Activated T-cell treated with anti-CD3 and anti-CD28 coated beads, Interleukin-2, amount 50 U/mL, for 48 hours (primary cell): ENCODE measurements at regions not wholly inside any gene's neighbourhood (a gene's known extent, or its start where the extent isn't known, plus 50 kb on each side); places are given as distances from the start of the nearest gene placed in this dataset.

Source experiments
- DNase-seq, 2 experiments: peaks; one replicate each; pipeline ENCODE4 v3.0.0-alpha.2; 2020

DNA sequence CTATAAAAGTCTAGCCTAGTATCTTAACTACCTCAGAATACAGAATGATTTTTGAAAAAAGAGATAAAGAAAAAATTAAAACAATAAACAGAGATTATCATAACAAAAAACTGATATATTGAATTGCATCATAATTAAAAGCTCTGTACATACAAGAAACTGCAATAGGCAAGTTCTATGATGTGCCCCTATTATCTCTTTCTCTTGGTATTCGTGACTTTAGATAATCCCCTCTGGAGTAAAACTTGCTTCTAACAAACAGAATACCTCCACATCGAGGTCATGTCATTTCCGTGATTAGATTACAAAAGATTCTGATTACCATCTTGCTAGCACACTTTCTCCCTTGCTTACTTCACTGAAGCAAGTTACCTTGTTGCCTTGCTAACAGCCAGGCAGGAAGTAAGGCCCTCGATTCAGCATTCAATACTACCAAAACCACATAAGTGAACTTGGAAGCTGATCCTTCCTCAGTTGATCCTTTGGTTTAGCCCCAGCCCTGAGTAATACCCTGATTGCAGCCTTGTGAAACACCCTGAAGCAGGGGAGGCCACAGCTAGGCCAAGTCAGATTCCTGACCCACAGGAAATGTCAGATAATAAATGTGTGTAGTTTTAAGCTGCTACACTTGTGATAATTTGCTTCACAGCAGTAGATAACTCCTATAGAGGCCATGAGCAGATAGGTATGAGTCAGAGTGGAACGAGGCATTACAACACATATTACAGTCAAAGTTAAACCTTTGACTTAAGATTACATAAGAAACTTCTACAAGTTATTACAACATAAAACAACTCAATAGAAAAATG, 53.7 kb upstream of the TMX4 start:
- DNase-seq: peak; percentile 18 to 21

DNA sequence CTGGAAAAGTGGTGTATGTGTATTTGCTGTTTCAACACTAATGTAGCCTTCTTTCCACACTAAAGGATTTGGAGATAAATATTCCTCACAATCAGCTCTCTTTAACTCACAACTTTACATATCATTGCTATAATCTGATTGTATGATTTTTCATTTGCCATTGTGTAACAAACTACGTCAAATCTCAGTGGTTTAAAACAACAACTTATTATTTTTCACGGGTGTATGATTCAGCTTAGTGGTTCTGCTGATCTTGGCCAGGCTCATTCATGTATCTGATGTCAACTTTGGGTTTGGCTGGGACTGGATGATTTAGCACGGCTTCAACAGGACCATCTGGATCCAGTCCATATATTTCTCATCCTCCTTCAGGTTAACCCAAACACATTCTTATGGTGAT, 55.4 kb upstream of the TMX4 start:
- no peak for DNase-seq

DNA sequence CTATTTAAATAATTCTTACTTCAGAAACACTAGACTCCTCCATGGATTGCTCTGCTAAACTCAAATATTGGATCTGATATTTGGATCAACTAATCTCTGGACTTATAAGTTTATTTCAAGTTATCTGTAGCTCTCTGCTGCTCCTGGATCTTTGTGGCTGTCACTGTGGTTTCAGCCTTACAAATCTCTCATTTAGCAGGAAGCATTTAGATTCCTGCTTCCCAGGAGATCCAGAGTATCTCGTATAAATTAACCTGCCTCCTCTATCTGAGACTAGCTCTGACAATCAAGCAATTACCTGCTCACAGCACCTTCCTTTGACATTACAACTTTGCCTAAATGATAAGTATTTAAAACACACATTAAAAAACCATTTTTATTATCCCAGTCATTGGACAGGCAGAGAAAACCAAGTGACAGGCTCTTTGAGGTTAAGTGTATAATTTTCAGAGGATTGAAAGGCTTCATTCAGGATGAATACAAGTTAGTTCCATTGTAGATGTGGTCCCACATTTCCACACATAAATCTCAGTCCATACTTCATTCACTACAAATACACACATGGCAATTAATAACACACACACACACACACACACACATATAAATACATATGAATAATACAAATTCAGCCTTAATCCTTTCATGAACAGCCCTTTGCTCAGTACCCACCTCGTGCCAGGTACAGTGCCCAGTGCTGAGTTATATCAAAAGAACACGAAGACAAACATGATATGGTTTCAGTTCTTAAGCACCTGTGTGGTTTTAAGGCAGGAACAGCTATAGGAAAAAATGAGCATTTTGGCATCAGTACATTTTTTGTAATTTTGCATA, 55.5 kb upstream of the PLCB1 start:
- DNase-seq: no peak

DNA sequence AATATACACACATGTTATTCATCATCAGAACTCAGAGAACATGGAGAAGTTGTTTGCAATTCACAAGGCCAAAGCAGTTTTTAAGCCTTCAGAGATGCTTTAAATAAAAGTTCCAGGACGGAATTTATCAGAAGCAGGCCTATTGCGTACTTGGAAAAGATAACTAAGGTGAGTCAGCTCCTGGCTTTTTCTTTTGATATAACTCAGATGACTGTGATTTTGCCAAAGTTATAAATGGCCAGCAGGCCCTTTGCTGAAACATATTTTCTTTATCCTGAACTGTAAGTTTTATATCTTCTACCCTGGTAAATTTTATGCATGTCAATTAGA, 55.0 kb upstream of the PLCB1 start:
- no peak for DNase-seq

DNA sequence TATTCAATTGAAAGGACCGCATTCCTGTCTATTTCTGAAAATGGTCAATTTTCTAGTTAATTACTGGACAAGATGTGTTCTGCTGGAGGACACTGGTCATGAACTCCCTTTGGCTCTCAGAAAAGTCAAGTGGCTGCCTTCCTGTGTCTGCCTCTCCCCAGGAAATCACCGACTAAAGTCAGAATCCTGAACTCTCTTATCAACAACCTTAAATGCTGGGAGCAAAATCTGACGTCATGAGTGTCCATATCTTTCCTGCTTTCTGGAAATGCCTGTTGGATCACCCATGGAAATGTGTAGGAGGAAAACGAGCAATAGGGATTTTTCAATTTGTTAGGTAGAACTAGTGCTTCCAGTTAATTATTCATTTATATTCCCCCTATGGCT, 53.5 kb upstream of the PLCB1 start:
- no peak for DNase-seq

DNA sequence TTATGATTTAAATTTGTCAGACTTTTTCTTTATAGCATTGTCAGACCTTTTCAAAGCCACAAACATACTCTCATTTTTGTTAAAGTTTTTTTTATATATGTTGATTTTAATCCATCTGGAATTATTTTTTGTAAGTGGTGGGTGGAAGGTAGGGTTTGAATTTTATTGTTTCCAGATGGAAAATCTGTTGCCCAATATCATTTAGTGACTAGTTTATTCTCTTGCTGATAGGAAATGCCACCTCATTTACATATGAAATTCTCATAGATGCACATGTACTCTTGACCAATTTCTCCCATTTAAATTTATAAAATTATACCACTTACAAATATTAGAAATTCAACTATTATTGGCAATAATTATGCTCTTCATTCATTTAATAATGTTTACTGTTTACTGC, 52.1 kb upstream of the PLCB1 start:
- DNase-seq: no peak

DNA sequence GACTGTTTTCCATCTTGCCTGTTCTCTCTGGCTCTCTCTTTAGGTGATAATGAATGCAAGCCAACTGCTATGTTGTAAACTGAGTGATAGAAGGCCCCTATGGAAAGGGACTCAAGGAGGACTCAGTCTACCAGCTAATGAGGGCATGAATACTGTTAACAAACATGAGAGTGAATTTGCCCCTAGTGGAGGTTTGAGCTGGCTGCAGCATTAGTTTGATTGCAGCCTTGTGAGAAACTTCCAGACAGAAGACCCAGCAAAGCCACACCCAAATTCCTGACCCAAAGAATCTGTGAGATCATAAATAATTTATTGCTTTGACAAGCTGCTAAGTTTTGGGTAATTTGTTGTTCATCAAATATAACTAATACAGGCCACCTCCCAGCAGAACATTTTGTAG, 50.0 kb upstream of the PLCB1 start:
- no peak for DNase-seq
